ENCODE measurements at regions not wholly inside any gene's neighbourhood (a gene's known extent, or its start where the extent isn't known, plus 50 kb on each side); places are given as distances from the start of the nearest gene placed in this dataset.

DNA sequence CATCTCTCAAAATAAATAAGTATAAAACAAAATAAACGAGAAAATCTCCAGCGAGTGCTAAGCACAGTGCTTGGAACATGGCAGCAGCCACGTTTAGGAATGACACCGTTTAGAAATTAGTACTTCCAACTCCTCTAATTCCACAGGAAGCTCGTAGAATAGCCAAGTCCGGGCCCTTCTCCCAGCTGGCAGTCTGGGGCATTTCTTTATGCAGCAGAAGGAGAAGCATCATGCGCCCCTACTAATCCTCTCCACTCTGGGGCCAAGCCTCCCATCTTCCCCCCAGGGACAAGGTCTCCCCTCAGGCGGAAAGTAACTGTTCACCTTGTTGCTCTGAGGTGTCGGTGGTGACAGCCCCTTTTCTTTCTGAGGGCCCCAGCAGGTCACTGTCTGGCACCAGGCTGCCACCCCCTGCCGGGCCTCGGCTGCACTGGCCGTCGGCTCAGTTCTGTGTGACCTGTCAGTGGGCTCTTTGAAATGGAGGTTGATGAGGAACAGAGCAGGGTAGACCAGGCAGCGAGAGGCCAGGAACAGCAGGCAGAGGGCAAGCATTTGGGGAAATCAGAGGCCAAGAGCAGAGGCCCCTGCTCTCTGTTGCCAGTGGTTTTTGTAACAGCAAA is 113.5 kb upstream of the WWC1 start:
- in situ Hi-C loops (cut with MboI): no loop called here
- no peaks in the 10 kb centered on the region for H3K9me3 ChIP-seq (ENCODE audit: low read depth)
- no peak overlapping the region for H3K27ac ChIP-seq
- no peak overlapping the region for H3K9ac ChIP-seq
- WGBS, 2 experiments (ENCODE audit: low coverage in 1 of 2, low lambda C conversion rate in 2 of 2, missing lambda C conversion rate in 2 of 2): 66 to 67% methylated on average over 11 to 14 of the region's 14 CpGs
- H3K4me3 ChIP-seq: no peak overlapping the region
- peaks cover 6% of the 10 kb centered on the region for H3K4me1 ChIP-seq (ENCODE audit: insufficient read depth)
- peaks cover 15% of the 10 kb centered on the region; the same call in 1 of the 2 replicates for H3K36me3 ChIP-seq (ENCODE audit: low read depth)
- H3F3A ChIP-seq (ENCODE audit: insufficient read depth): peaks cover 25% of the 10 kb centered on the region
- no peaks in the 10 kb centered on the region; the same call in 1 of the 2 replicates for H4K20me1 ChIP-seq (ENCODE audit: insufficient read depth)
- DNase-seq: no peak
- H3K79me2 ChIP-seq (ENCODE audit: insufficient read depth): no peaks in the 10 kb centered on the region
- H3K4me2 ChIP-seq (ENCODE audit: unreplicated experiment): no peak overlapping the region
- H3K9me2 ChIP-seq (ENCODE audit: insufficient read depth): no peaks in the 10 kb centered on the region
- no peaks in the 10 kb centered on the region for H3K27me3 ChIP-seq (replicated peaks; ENCODE audit: insufficient read depth)
- TF ChIP-seq EZH2phosphoT487 (IDR thresholded peaks at IDR 0.05; ENCODE audit: insufficient read depth, low read depth): no peak
- no peak for TF ChIP-seq EZH2 (IDR thresholded peaks at IDR 0.05; ENCODE audit: insufficient read depth, poor library complexity, severe bottlenecking)
- H2AFZ ChIP-seq: no peak overlapping the region

DNA sequence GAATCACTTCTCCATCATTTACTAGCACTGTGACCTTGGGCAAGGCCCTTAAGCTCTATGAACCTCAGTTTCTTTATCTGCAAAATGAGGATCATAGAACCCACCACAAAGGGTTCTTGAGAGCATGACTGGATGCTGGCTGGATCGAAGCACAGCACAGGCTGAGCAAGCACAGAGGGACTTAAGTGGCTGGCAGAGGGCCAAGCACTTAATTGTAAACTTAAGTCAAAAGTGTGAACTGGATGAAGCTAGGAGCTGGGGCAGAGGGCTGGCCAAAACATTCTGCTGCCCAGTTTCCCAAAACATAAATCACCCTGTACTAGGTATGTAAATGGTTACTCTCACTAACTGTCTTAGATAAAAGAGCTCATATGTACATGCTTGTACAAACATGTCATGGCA is 112.3 kb upstream of the WWC1 start:
- Histone ChIP-seq H3K27me3 (replicated peaks; ENCODE audit: insufficient read depth) (no peaks in the 10 kb centered on the region), H3K4me3 (no peak overlapping the region), H3K9ac (no peak overlapping the region), H3K4me1 (ENCODE audit: insufficient read depth) (peaks cover 6% of the 10 kb centered on the region), H3K36me3 (ENCODE audit: low read depth) (peaks cover 18% of the 10 kb centered on the region; the same call in 1 of the 2 replicates), H4K20me1 (ENCODE audit: insufficient read depth) (no peaks in the 10 kb centered on the region; the same call in 1 of the 2 replicates), H3K9me2 (ENCODE audit: insufficient read depth) (no peaks in the 10 kb centered on the region), H3K79me2 (ENCODE audit: insufficient read depth) (no peaks in the 10 kb centered on the region), H3K4me2 (ENCODE audit: unreplicated experiment) (no peak overlapping the region), H2AFZ (no peak overlapping the region), H3K27ac (no peak overlapping the region), H3K9me3 (ENCODE audit: low read depth) (no peaks in the 10 kb centered on the region), H3F3A (ENCODE audit: insufficient read depth) (peaks cover 23% of the 10 kb centered on the region)
- TF ChIP-seq EZH2phosphoT487 (IDR thresholded peaks at IDR 0.05; ENCODE audit: insufficient read depth, low read depth) (no peak), EZH2 (IDR thresholded peaks at IDR 0.05; ENCODE audit: insufficient read depth, poor library complexity, severe bottlenecking) (no peak)
- in situ Hi-C loops (cut with MboI): no loop called here
- peak; percentile 20 for DNase-seq
- 11 to 26% methylated on average over 1 of the region's 1 CpG for WGBS, 2 experiments (ENCODE audit: low coverage in 1 of 2, low lambda C conversion rate in 2 of 2, missing lambda C conversion rate in 2 of 2)

DNA sequence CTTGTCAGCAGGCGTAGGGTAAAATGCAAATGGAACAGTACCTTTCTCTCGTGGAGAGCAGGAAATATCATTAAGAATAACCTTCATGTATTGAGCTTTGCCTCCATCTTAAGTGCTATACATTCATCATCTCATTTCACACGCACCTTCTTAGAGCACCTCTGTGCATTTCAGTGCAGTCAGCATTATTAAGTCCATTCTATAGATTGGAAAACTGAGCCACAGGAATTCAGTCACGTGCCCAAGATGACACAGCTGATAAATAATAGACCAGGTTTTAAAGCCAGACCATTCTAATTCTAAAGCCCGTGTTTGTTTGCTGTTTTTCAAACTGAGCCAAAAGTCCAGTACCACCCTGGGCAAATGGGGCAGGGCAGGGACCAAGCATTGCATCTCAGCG is 109.2 kb upstream of the WWC1 start:
- no peak overlapping the region for H3K27ac ChIP-seq
- no peaks in the 10 kb centered on the region for H3K9me3 ChIP-seq (ENCODE audit: low read depth)
- no peaks in the 10 kb centered on the region for H3K79me2 ChIP-seq (ENCODE audit: insufficient read depth)
- peaks cover 23% of the 10 kb centered on the region for H3F3A ChIP-seq (ENCODE audit: insufficient read depth)
- peaks cover 21% of the 10 kb centered on the region for H3K36me3 ChIP-seq (ENCODE audit: low read depth)
- no peaks in the 10 kb centered on the region; the same call in 1 of the 2 replicates for H4K20me1 ChIP-seq (ENCODE audit: insufficient read depth)
- no peak overlapping the region for H3K4me3 ChIP-seq
- peaks cover 6% of the 10 kb centered on the region for H3K4me1 ChIP-seq (ENCODE audit: insufficient read depth)
- H3K9me2 ChIP-seq (ENCODE audit: insufficient read depth): no peaks in the 10 kb centered on the region
- H3K27me3 ChIP-seq (replicated peaks; ENCODE audit: insufficient read depth): no peaks in the 10 kb centered on the region
- no peak for DNase-seq
- in situ Hi-C loops (cut with MboI): no loop called here
- 76 to 82% methylated on average over 6 of the region's 6 CpGs for WGBS, 2 experiments (ENCODE audit: low coverage in 1 of 2, low lambda C conversion rate in 2 of 2, missing lambda C conversion rate in 2 of 2)
- H2AFZ ChIP-seq: no peak overlapping the region
- no peak overlapping the region for H3K4me2 ChIP-seq (ENCODE audit: unreplicated experiment)
- TF ChIP-seq EZH2phosphoT487 (IDR thresholded peaks at IDR 0.05; ENCODE audit: insufficient read depth, low read depth) (no peak), EZH2 (IDR thresholded peaks at IDR 0.05; ENCODE audit: insufficient read depth, poor library complexity, severe bottlenecking) (no peak)
- no peak overlapping the region for H3K9ac ChIP-seq

DNA sequence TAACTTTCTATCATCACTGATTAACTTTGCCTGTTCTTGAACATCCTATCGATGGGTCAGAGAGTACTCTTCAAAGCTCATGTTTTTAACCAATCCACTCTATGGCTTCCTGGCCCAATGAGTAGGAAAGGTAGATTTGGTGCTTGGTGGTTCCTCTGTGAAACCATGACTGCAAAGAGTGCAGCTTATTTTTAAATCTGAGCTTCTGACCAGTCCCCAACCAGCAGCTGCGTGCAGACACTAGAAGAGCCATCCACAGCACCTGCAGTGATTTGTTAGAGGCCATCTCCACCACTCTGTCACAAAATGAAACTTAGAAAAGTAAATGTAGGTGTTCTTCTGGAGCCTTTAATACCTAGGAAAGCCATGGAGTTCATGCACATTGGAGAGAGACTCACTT is 107.3 kb upstream of the WWC1 start:
- Histone ChIP-seq H2AFZ (no peak overlapping the region), H3K36me3 (ENCODE audit: low read depth) (peaks cover 18% of the 10 kb centered on the region), H3K4me2 (ENCODE audit: unreplicated experiment) (no peak overlapping the region), H3K9me3 (ENCODE audit: low read depth) (no peaks in the 10 kb centered on the region), H3F3A (ENCODE audit: insufficient read depth) (peaks cover 23% of the 10 kb centered on the region), H4K20me1 (ENCODE audit: insufficient read depth) (no peaks in the 10 kb centered on the region; the same call in 1 of the 2 replicates), H3K9me2 (ENCODE audit: insufficient read depth) (no peaks in the 10 kb centered on the region), H3K4me3 (no peak overlapping the region), H3K9ac (no peak overlapping the region), H3K27me3 (replicated peaks; ENCODE audit: insufficient read depth) (no peaks in the 10 kb centered on the region), H3K27ac (no peak overlapping the region), H3K79me2 (ENCODE audit: insufficient read depth) (no peaks in the 10 kb centered on the region), H3K4me1 (ENCODE audit: insufficient read depth) (peaks cover 6% of the 10 kb centered on the region)
- TF ChIP-seq EZH2phosphoT487 (IDR thresholded peaks at IDR 0.05; ENCODE audit: insufficient read depth, low read depth): no peak
- no peak for TF ChIP-seq EZH2 (IDR thresholded peaks at IDR 0.05; ENCODE audit: insufficient read depth, poor library complexity, severe bottlenecking)
- no peak for DNase-seq
- in situ Hi-C loops (cut with MboI): no loop called here
- WGBS, 2 experiments (ENCODE audit: low coverage in 1 of 2, low lambda C conversion rate in 2 of 2, missing lambda C conversion rate in 2 of 2): 89 to 91% methylated on average over 2 of the region's 2 CpGs
